GM21717 (cell line): ENCODE measurements at regions not wholly inside any gene's neighbourhood (a gene's known extent, or its start where the extent isn't known, plus 50 kb on each side); places are given as distances from the start of the nearest gene placed in this dataset.

ENCODE experiments used
- ATAC-seq: cut with Tn5 transposase; IDR thresholded peaks from one replicate; pipeline ENCODE4 v1.9.1; 2021; ENCODE audit warnings: mild to moderate bottlenecking, moderate library complexity; ENCODE audit not compliant: unreplicated experiment

- no peak for ATAC-seq
Measured at GRCh38 chr3:28890373-28890772, 390.5 kb upstream of the RBMS3 start.

- ATAC-seq: no peak
Measured at GRCh38 chr3:28891485-28891884, 389.4 kb upstream of the RBMS3 start.

GRCh38 chr3:28900301-28900700 is 380.6 kb upstream of the RBMS3 start:
- no peak for ATAC-seq

- ATAC-seq: no peak
Measured at GRCh38 chr3:28901018-28901417, 379.9 kb upstream of the RBMS3 start.

GRCh38 chr3:28903171-28903601 is 377.7 kb upstream of the RBMS3 start:
- no peak for ATAC-seq

GRCh38 chr3:28905798-28906197 is 375.1 kb upstream of the RBMS3 start:
- ATAC-seq: no peak

- no peak for ATAC-seq
Measured at GRCh38 chr3:28906561-28907310, 374.1 kb upstream of the RBMS3 start.

GRCh38 chr3:28907616-28908015 is 373.3 kb upstream of the RBMS3 start:
- no peak for ATAC-seq

- ATAC-seq: no peak
Measured at GRCh38 chr3:28912120-28912885, 368.6 kb upstream of the RBMS3 start.

GRCh38 chr3:28915741-28916500 is 364.9 kb upstream of the RBMS3 start:
- ATAC-seq: no peak

GRCh38 chr3:28916713-28917499 is 364.0 kb upstream of the RBMS3 start:
- peak; percentile 90 for ATAC-seq

GRCh38 chr3:28917895-28918475 is 362.9 kb upstream of the RBMS3 start:
- ATAC-seq: no peak

GRCh38 chr3:28922376-28922775 is 358.5 kb upstream of the RBMS3 start:
- no peak for ATAC-seq

GRCh38 chr3:28923994-28924393 is 356.9 kb upstream of the RBMS3 start:
- no peak for ATAC-seq

GRCh38 chr3:28924744-28925360 is 356.0 kb upstream of the RBMS3 start:
- no peak for ATAC-seq

- no peak for ATAC-seq
Measured at GRCh38 chr3:28933337-28933736, 347.5 kb upstream of the RBMS3 start.

GRCh38 chr3:28934126-28934813 is 346.6 kb upstream of the RBMS3 start:
- peak; percentile 57 for ATAC-seq

GRCh38 chr3:28935146-28935545 is 345.7 kb upstream of the RBMS3 start:
- ATAC-seq: peak; percentile 44

GRCh38 chr3:28936154-28936553 is 344.7 kb upstream of the RBMS3 start:
- ATAC-seq: no peak
